RWPE1 (cell line): ENCODE measurements at regions not wholly inside any gene's neighbourhood (a gene's known extent, or its start where the extent isn't known, plus 50 kb on each side); places are given as distances from the start of the nearest gene placed in this dataset.

Experiments used
- CTCF ChIA-PET: fragments of 350-600 bp; sonication (Branson Sonifier 250); formaldehyde crosslinking; extraction: SDS; loops from one replicate; lab custom pipeline; 2021; lab: Yijun Ruan, JAX
- POLR2A ChIA-PET: fragments of 400-600 bp; formaldehyde crosslinking; extraction: SDS; loops from one replicate; lab custom pipeline; 2020; ENCODE audit warnings: antibody characterized with exemption; ENCODE audit not compliant: low non-redundant PET; lab: Yijun Ruan, JAX
- DNase-seq: peaks from one replicate; pipeline ENCODE4 v3.0.0; 2012; ENCODE audit warnings: low spot score
- H3K27ac ChIP-seq: fragments of 450-650 bp; 2 replicates; pipeline ENCODE4 v1.5.1; 2017
- TF ChIP-seq, protein P1 (sequence below): fragments of 450-650 bp; conservative IDR thresholded peaks from 2 replicates; pipeline ENCODE4 v1.5.1; 2017; ENCODE audit warnings: low read depth, mild to moderate bottlenecking

DNA sequence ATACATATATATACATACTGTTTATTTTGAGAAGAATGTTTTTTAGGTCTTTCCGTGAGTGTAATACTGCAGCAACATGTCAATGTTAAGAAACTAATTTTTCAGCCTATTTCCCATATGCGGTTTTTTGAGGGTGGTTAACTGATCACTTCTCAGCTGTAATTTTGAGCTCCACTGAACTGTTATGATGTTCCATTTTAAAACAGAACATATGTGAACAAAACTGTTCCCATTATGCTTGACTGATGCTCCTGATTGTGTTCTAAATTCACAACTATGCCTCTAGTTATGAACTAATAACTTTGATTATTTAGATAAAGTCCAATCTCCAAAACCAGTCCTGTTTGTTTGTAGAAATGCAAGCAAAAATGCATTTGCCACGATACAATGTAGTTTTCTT is 511.2 kb upstream of the FSIP2 start:
- DNase-seq, result no peak
- TF ChIP-seq, protein P1, sequence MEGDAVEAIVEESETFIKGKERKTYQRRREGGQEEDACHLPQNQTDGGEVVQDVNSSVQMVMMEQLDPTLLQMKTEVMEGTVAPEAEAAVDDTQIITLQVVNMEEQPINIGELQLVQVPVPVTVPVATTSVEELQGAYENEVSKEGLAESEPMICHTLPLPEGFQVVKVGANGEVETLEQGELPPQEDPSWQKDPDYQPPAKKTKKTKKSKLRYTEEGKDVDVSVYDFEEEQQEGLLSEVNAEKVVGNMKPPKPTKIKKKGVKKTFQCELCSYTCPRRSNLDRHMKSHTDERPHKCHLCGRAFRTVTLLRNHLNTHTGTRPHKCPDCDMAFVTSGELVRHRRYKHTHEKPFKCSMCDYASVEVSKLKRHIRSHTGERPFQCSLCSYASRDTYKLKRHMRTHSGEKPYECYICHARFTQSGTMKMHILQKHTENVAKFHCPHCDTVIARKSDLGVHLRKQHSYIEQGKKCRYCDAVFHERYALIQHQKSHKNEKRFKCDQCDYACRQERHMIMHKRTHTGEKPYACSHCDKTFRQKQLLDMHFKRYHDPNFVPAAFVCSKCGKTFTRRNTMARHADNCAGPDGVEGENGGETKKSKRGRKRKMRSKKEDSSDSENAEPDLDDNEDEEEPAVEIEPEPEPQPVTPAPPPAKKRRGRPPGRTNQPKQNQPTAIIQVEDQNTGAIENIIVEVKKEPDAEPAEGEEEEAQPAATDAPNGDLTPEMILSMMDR, result no peak
- H3K27ac ChIP-seq, result no peak overlapping the region
- ChIA-PET CTCF (no interaction called here), POLR2A (no interaction called here)

DNA sequence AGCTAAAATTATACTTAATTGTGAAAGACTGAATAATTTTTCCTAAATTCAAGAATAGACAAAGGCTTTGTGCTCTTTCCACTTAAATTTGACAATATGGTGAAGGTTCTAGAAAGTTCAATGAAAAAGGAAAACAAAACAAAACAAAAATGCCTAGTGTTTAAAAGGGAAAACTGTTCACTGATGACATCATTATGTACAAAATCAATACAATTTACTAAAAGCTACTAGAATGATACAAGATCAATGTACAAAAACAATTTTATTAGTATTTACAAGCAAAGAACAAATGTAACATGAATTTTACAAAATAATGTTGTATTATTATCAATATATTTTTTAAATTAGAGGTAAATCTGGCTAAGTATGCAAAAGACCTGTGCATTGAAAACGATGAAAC is 499.1 kb upstream of the FSIP2 start:
- CTCF ChIA-PET, result no interaction called here
- H3K27ac ChIP-seq, result no peak overlapping the region
- POLR2A ChIA-PET, result no interaction called here
- TF ChIP-seq, protein P1, result no peak
- no peak for DNase-seq

DNA sequence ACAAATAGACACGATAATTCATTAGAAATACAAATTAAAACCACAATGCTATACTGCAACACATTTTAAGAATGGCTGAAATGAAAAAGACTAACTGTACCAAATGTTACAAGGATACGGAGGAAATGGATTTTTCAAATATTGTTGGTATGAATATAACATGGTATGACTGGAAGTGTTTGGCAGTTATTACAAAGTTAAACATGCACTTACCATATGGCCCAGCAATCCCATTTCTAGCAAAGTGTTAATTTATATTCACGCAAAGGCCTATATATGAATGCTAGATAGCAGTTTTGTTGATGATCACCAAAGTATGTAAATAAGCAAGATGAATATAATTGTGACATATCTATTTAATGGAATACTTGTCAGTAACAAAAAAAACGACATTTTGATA is 497.8 kb upstream of the FSIP2 start:
- no peak for DNase-seq

DNA sequence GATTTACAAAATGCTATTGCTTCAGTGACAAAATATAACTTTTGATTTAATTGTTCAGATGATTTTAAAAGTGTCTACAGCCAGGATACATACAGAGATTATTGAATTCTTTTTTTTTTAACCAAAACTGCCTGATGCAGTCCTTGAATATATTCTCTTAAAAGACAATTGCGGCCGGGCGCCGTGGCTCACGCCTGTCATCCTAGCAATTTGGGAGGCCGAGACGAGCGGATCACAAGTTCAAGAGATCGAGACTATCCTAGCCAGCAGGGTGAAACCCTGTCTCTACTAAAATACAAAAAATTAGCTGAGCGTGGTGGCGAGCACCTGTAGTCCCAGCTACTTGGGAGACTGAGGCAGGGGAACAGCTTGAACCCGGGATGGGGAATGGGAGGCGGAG is 497.0 kb upstream of the FSIP2 start:
- DNase-seq, result no peak
- TF ChIP-seq, protein P1, result no peak
- H3K27ac ChIP-seq, result no peak overlapping the region
- CTCF ChIA-PET, result interaction anchor here (0.7 kb wide), 1 partner anchor 218 kb away, joined by 8 read pairs; no protein-coding TSS in a partner anchor
- POLR2A ChIA-PET, result no interaction called here

More for the DNA sequence above, 497.8 kb upstream of the FSIP2 start:
- TF ChIP-seq, protein P1, result no peak
- ChIA-PET POLR2A (no interaction called here), CTCF (interaction anchor here (0.7 kb wide), 1 partner anchor 219 kb away, joined by 8 read pairs; no protein-coding TSS in a partner anchor)
- H3K27ac ChIP-seq, result no peak overlapping the region

DNA sequence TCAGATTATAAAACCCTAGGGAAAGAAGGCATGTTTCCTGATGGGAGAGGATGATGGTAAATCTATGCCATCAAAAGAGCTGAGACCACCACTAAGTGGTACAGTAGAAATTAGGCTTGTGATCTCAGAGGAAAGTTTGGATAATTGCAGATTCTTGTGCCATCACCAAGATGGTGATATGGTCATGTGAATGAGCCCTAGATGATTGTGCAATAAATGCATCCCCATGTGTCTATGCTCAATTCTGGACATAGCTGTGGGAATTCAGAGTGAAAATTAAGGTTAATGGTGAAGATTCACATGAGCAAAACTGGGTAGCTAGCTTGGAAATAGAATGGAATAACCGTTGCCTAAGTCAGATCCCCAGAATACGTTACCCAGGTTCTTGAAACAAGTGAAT is 496.1 kb upstream of the FSIP2 start:
- DNase-seq, result no peak
- TF ChIP-seq, protein P1, result no peak
- ChIA-PET CTCF (no interaction called here), POLR2A (no interaction called here)
- H3K27ac ChIP-seq, result no peak overlapping the region

DNA sequence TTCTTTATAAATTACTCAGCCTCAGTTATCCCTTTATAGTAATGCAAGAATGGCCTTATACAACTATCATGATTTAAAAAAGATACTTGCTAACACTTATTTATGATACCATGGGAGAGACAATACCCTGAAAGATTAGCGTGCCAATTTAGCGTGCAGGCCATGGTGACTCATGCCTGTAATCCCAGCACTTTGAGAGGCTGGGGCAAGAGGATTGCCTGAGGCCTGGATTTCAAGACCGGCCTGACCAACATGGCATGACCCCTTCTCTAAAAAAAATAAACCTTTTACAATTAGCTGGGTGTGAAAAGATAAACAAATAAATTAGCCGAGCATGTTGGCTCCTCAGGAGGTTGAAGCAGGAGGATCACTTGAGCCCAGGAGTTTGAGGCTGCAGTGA is 493.4 kb upstream of the FSIP2 start:
- no peak for DNase-seq
- TF ChIP-seq, protein P1, result no peak
- H3K27ac ChIP-seq, result no peak overlapping the region
- ChIA-PET CTCF (no interaction called here), POLR2A (no interaction called here)
